Left cardiac atrium (tissue), 4 donors: ENCODE measurements at regions not wholly inside any gene's neighbourhood (a gene's known extent, or its start where the extent isn't known, plus 50 kb on each side); places are given as distances from the start of the nearest gene placed in this dataset.

Source experiments
- ATAC-seq, 2 donors: fragments of 200-7000 bp; cut with Tn5 transposase; one replicate each; pipeline ENCODE4 v1.9.1; 2020; ENCODE audit warnings: mild to moderate bottlenecking in 2 of 2, moderate library complexity in 2 of 2
- DNase-seq: peaks from one replicate; pipeline ENCODE4 v3.0.0-alpha.2; 2020
- intact Hi-C, 2 donors: fragments of 100-400 bp; cut with DNase I; formaldehyde crosslinking; loops; one replicate each; pipeline versions ENCODE4 v1.14.1 to v1.15.1; 2022 to 2023
- donor health status: DM: no; HTN: yes; CAD: no.
- donor health status: DM: no; HTN: yes; CAD: no; lungs with severe emphysema.
- donor health status: DM: yes; HTN: yes; CAD: no.
- donor health status: Dilated cardiomyopathy.

DNA sequence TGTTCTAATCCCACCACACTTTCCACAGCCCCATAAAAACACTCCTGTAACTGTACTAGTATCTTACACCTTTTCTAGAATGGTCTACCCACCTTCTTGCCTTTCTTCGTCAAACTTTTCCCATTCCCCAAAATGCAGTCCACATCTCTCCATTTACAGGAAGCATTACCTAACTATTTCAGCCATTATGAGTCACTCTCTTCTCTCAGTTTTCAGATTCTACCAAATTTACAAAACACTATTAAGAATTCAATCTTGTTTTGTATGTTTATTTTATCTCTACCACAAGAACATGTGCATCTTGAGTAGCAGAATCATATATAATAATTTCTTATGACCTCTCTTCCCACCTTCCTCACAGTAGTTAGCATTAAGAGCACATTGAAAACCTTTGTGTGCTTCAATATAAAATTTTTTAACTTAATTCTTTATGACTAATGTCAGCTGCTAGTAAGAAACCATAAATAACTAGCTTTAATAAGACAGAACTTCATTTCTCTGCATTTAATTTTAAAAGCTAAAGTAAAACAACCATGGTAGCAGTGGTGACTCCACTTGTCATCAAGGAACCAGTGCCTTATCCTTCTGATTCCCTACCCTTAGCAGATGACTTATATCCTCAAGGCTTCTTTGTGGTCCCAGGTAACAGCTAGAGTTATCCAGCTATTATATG is 56.6 kb upstream of the MAP2 start:
- DNase-seq = no peak
- ATAC-seq = no peak
- intact Hi-C loops = no loop called here

DNA sequence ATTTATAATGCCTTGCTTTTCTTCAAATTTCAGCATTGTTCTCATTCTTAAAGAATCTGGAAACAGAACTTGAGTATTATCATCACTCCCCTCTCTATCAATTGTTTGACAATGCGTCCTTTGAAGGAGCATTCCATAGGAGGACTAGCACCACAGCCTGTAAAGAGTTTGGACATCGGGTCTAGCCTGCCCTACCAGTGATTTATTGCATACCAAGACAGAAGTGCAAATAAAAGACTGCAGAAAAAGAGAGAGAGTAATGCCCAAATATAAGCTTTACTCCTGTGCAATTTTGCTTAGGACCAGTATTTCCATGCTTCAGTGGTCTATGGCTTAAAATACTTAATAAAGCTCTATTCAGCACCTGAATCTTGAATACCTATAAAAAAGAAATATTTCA is 55.4 kb upstream of the MAP2 start:
- intact Hi-C loops = no loop called here
- no peak for DNase-seq
- ATAC-seq = no peak

DNA sequence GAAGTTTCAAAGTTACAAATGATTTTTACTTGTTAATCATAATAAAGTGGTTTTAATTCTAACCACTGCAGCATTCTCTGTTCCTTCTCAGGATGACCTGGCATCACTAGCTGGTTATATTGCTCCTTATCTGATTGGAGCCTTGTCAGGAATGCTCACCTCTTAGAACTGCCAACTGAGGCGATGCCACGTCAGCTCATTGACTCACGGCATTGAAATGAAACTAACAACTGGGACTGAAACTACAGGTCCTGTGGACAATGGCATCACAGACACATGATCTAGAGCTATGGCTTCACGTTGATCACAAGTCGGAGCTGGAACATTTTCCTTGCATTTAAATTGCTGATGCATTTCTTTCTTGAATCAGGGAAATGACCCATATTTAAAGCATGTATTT is 54.9 kb upstream of the MAP2 start:
- intact Hi-C loops = no loop called here
- peak; percentile 21 for DNase-seq
- ATAC-seq = peak; percentile 38 to 76

DNA sequence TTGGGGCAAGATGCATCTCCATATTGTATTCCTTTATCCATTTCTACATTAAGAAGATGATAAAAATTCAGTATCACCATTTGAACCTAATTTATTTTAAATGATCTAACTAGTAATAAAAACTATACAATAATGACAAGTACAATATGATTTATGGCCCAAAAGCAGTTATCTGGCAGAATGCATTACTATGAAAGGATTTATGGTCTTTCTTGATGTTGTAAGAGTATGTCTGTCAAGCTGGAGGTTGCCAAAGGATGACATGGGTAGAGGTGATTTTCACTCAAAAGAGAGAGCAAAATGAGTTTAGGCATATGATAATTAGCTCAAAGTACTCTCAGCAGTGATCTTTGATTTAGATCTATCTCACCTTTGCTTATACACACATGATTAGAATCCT is 54.2 kb upstream of the MAP2 start:
- intact Hi-C loops = no loop called here
- DNase-seq = no peak
- ATAC-seq = no peak

DNA sequence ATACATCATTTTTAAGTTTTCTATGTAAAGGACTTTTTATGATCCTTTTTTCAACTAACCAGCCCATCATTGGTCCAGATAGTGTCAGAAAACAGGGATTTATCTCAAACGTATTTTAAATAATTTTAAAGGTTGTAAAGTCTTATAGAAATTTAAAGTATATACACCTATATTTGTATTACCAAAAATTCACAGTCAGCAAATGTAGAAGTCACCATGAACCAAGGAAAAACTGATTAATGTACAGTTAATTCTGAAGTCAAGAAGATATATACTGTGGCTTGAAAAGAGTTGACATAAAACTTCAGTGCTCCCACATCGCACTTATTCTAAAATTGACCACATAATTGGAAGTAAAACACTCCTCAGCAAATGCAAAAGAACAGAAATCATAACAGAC is 52.4 kb upstream of the MAP2 start:
- intact Hi-C loops = no loop called here
- DNase-seq (no peak), ATAC-seq (no peak)
